Hepatocyte (in vitro differentiated cells): ENCODE measurements at regions not wholly inside any gene's neighbourhood (a gene's known extent, or its start where the extent isn't known, plus 50 kb on each side); places are given as distances from the start of the nearest gene placed in this dataset.

Experiments used
- DNase-seq: peaks from one replicate; pipeline ENCODE4 v3.0.0-alpha.2; 2016; ENCODE audit warnings: low spot score
- H2AFZ ChIP-seq: fragments of 200-600 bp; sonication (generic); 2 replicates; pipeline ENCODE4 v1.6.0; 2016; ENCODE audit warnings: antibody characterized with exemption, mild to moderate bottlenecking
- H3K27ac ChIP-seq: fragments of 200-600 bp; sonication (generic); 2 replicates; pipeline ENCODE4 v1.5.1; 2016; ENCODE audit warnings: mild to moderate bottlenecking
- H3K27me3 ChIP-seq: fragments of 200-600 bp; sonication (generic); 2 replicates; pipeline ENCODE4 v1.6.1; 2016
- H3K36me3 ChIP-seq: fragments of 200-600 bp; sonication (generic); replicated peaks from 2 replicates; pipeline ENCODE4 v1.5.1; 2016; ENCODE audit warnings: low read depth; ENCODE audit not compliant: insufficient read depth
- H3K4me1 ChIP-seq: fragments of 200-600 bp; sonication (generic); 2 replicates; pipeline ENCODE4 v1.5.1; 2016; ENCODE audit warnings: mild to moderate bottlenecking, moderate library complexity; ENCODE audit not compliant: insufficient read depth
- H3K4me2 ChIP-seq: fragments of 200-600 bp; sonication (generic); 2 replicates; pipeline ENCODE4 v1.6.0; 2016
- H3K4me3 ChIP-seq: fragments of 200-600 bp; sonication (generic); 2 replicates; pipeline ENCODE4 v1.5.1; 2016; ENCODE audit warnings: mild to moderate bottlenecking
- H3K79me2 ChIP-seq: fragments of 200-600 bp; sonication (generic); 2 replicates; pipeline ENCODE4 v1.6.0; 2017; ENCODE audit warnings: mild to moderate bottlenecking
- H3K9me2 ChIP-seq: fragments of 200-600 bp; sonication (generic); replicated peaks from 2 replicates; pipeline ENCODE4 v1.6.0; 2017; ENCODE audit warnings: mild to moderate bottlenecking; ENCODE audit not compliant: insufficient read depth
- H3K9me3 ChIP-seq: fragments of 200-600 bp; sonication (generic); 2 replicates; pipeline ENCODE4 v1.5.1; 2016; ENCODE audit warnings: low read depth, mild to moderate bottlenecking
- H4K20me1 ChIP-seq: fragments of 200-600 bp; sonication (generic); 2 replicates; pipeline ENCODE4 v1.6.0; 2016; ENCODE audit warnings: mild to moderate bottlenecking; ENCODE audit not compliant: insufficient read depth, poor library complexity, severe bottlenecking
- CTCF ChIP-seq: fragments of 200-600 bp; sonication (generic); IDR thresholded peaks from 2 replicates; pipeline ENCODE4 v1.5.1; 2016; ENCODE audit warnings: antibody characterized with exemption, mild to moderate bottlenecking; ENCODE audit not compliant: poor library complexity
- EZH2 ChIP-seq: fragments of 200-600 bp; sonication (generic); IDR thresholded peaks from 2 replicates; pipeline ENCODE4 v1.6.1; 2016; ENCODE audit warnings: antibody characterized with exemption, mild to moderate bottlenecking, borderline replicate concordance
- EZH2phosphoT487 ChIP-seq: fragments of 200-600 bp; sonication (generic); IDR thresholded peaks from one replicate; pipeline ENCODE4 v1.6.1; 2018; ENCODE audit warnings: antibody characterized with exemption, mild to moderate bottlenecking, low read depth, moderate library complexity; ENCODE audit not compliant: unreplicated experiment, severe bottlenecking
- WGBS: methylation state at CpG from one replicate; pipeline ENCODE4 v1.1.6; 2016; ENCODE audit warnings: low lambda C conversion rate; ENCODE audit errors: missing lambda C conversion rate; 5-methylcytosine and 5-hydroxymethylcytosine counted together

- DNase-seq, result no peak
- Histone ChIP-seq H3K79me2 (no peaks in the 10 kb centered on the region), H2AFZ (no peak overlapping the region), H3K4me2 (no peak overlapping the region), H3K4me3 (no peak overlapping the region), H3K36me3 (no peaks in the 10 kb centered on the region), H4K20me1 (no peaks in the 10 kb centered on the region), H3K27ac (no peak overlapping the region), H3K4me1 (no peaks in the 10 kb centered on the region), H3K9me2 (no peaks in the 10 kb centered on the region), H3K27me3 (no peaks in the 10 kb centered on the region), H3K9me3 (no peaks in the 10 kb centered on the region)
- WGBS, result 83% methylated on average over 3 of the region's 3 CpGs
- no peak for TF ChIP-seq CTCF
- TF ChIP-seq EZH2phosphoT487, result no peak
- TF ChIP-seq EZH2, result no peak
Observed at GRCh38 chr11:109037856-109038780, 373.2 kb downstream of the DDX10 start.

- H3K9me3 ChIP-seq, result no peaks in the 10 kb centered on the region
- TF ChIP-seq CTCF, result no peak
- TF ChIP-seq EZH2phosphoT487, result no peak
- TF ChIP-seq EZH2, result no peak
- no peaks in the 10 kb centered on the region for H3K4me1 ChIP-seq
- no peak overlapping the region for H2AFZ ChIP-seq
- WGBS, result 72% methylated on average over 2 of the region's 2 CpGs
- no peaks in the 10 kb centered on the region for H3K9me2 ChIP-seq
- H3K36me3 ChIP-seq, result no peaks in the 10 kb centered on the region
- H4K20me1 ChIP-seq, result no peaks in the 10 kb centered on the region
- no peak overlapping the region for H3K27ac ChIP-seq
- no peak overlapping the region for H3K4me2 ChIP-seq
- H3K79me2 ChIP-seq, result no peaks in the 10 kb centered on the region
- DNase-seq, result no peak
- H3K4me3 ChIP-seq, result no peak overlapping the region
- H3K27me3 ChIP-seq, result no peaks in the 10 kb centered on the region
Observed at GRCh38 chr11:109039611-109040010, 374.7 kb downstream of the DDX10 start.

- no peak for DNase-seq
- H3K9me2 ChIP-seq, result no peaks in the 10 kb centered on the region
- H4K20me1 ChIP-seq, result no peaks in the 10 kb centered on the region
- H3K79me2 ChIP-seq, result no peaks in the 10 kb centered on the region
- no peak overlapping the region for H2AFZ ChIP-seq
- no peak overlapping the region for H3K4me2 ChIP-seq
- H3K4me3 ChIP-seq, result no peak overlapping the region
- H3K36me3 ChIP-seq, result no peaks in the 10 kb centered on the region
- WGBS, result 72% methylated on average over 3 of the region's 3 CpGs
- no peak for TF ChIP-seq EZH2
- no peak for TF ChIP-seq EZH2phosphoT487
- no peak for TF ChIP-seq CTCF
- H3K27ac ChIP-seq, result no peak overlapping the region
- no peaks in the 10 kb centered on the region for H3K4me1 ChIP-seq
- H3K27me3 ChIP-seq, result no peaks in the 10 kb centered on the region
- no peaks in the 10 kb centered on the region for H3K9me3 ChIP-seq
Observed at GRCh38 chr11:109040303-109040702, 375.4 kb downstream of the DDX10 start.
